Pancreas (tissue), 10 donors: ENCODE measurements at regions not wholly inside any gene's neighbourhood (a gene's known extent, or its start where the extent isn't known, plus 50 kb on each side); places are given as distances from the start of the nearest gene placed in this dataset.

Experiments used
- ATAC-seq, 4 donors: fragments of 200-7000 bp; cut with Tn5 transposase; one replicate each; pipeline versions ENCODE4 v1.8.0 to v1.9.1; 2020; ENCODE audit warnings: mild to moderate bottlenecking in 4 of 4, moderate library complexity in 4 of 4
- DNase-seq, 6 donors: peaks; one replicate each; pipeline ENCODE4 v3.0.0-alpha.2; 2020
- FAIRE-seq: peaks from 2 replicates; lab custom pipeline; 2012; peaks lifted over from hg19 to GRCh38; lab: Jason Lieb, UNC
- H3K27ac ChIP-seq, 4 donors: fragments of 200-600 bp; sonication (generic); 1 replicate in 3 of 4; 2 replicates in 1 of 4; pipeline versions ENCODE4 v1.5.0 to v1.8.0; 2020
- H3K27me3 ChIP-seq, 4 donors: fragments of 200-600 bp; one replicate each; pipeline ENCODE4 v1.8.0; 2021
- H3K36me3 ChIP-seq, 3 donors: fragments of 200-600 bp; sonication (generic) in 1 of 3; one replicate each; pipeline versions ENCODE4 v1.5.0 to v1.8.0; 2020 to 2021
- H3K4me1 ChIP-seq, 3 donors: fragments of 200-600 bp; one replicate each; pipeline ENCODE4 v1.8.0; 2021
- H3K4me3 ChIP-seq, 4 donors: fragments of 200-600 bp; sonication (generic) in 2 of 4; one replicate each; pipeline versions ENCODE4 v1.5.0 to v1.8.0; 2020 to 2021
- H3K9me3 ChIP-seq, 4 donors: fragments of 200-600 bp; one replicate each; pipeline ENCODE4 v1.8.0; 2021
- WGBS, 2 donors: extraction: QIAGEN DNeasy Blood & Tissue Kit; methylation state at CpG; one replicate each; pipeline ENCODE4 v1.1.7; 2013; 5-methylcytosine and 5-hydroxymethylcytosine counted together
- intact Hi-C, 3 donors: fragments of 100-400 bp; cut with DNase I; formaldehyde crosslinking; loops; one replicate each; pipeline versions ENCODE4 v1.11.1 to v1.14.2; 2022
- TF ChIP-seq, protein P1 (sequence below), 4 donors: fragments of 200-600 bp; sonication (generic) in 3 of 4; IDR thresholded peaks; one replicate each; pipeline versions ENCODE4 v1.5.0 to v1.8.0; 2021; ENCODE audit warnings: antibody characterized with exemption in 4 of 4
- donor health status: healthy with polysubstance abuse.
- donor health status: DM: no; HTN: no; CAD: no; lungs with moderate emphysema.
- donor health status: DM: no; HTN: no; CAD: no.
- donor health status: control.
- donor health status: control.
- donor health status: Bipolar disorder and iron deficiency.
- donor health status: DM: yes; HTN: yes; CAD: no.
- donor health status: DM: no; HTN: no; CAD: no.
- donor health status: DM: no; HTN: no; CAD: no.
- donor health status: DM: yes; HTN: yes; CAD: no.

DNA sequence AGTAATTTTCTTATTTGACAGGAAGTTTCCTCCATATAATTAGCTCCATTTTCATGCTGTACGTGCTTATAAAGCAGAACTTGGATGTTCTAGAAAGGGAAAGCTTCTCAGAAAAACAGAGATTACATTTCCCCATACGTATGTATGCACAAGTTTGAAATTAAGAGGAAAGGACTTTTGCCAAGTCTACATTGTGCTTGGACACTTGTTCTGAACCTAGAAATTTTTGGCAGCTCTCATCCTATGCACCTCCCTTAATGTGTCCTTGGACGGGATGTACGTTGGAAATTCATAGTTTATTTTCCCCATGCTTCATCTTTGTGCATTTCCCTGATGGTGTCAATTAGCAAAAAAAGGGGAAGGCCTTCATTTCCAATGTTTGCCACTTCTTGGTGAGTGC lies 322.7 kb downstream of the BLID start:
- FAIRE-seq (no peak), DNase-seq (no peak)
- intact Hi-C loops, result no loop called here

DNA sequence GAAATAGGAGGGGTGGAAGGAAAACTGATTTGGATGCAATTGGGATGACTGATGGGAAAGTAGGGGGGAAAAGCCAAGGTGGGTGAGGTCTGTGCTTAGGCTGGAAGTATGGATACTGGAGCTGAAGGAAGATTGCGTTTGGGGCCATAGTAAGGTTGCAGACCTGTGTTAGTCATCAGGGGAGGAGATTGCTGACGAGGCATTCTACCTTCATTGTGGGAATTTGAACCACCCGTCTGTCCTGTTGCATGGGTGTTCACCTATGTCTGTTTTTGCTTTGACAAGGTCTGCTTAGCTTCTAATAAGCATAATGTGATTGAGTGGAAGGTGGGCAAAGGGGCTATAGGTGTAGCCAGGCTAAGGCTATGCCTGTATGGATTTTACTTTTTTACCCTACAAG lies 323.8 kb downstream of the BLID start:
- Histone ChIP-seq H3K36me3 (no peaks in the 10 kb centered on the region), H3K27ac (no peak overlapping the region), H3K9me3 (no peaks in the 10 kb centered on the region), H3K4me1 (no peaks in the 10 kb centered on the region), H3K4me3 (no peak overlapping the region), H3K27me3 (peaks cover 0 to 3% (median 0%) of the 10 kb centered on the region in 4 donors)
- TF ChIP-seq, protein P1, sequence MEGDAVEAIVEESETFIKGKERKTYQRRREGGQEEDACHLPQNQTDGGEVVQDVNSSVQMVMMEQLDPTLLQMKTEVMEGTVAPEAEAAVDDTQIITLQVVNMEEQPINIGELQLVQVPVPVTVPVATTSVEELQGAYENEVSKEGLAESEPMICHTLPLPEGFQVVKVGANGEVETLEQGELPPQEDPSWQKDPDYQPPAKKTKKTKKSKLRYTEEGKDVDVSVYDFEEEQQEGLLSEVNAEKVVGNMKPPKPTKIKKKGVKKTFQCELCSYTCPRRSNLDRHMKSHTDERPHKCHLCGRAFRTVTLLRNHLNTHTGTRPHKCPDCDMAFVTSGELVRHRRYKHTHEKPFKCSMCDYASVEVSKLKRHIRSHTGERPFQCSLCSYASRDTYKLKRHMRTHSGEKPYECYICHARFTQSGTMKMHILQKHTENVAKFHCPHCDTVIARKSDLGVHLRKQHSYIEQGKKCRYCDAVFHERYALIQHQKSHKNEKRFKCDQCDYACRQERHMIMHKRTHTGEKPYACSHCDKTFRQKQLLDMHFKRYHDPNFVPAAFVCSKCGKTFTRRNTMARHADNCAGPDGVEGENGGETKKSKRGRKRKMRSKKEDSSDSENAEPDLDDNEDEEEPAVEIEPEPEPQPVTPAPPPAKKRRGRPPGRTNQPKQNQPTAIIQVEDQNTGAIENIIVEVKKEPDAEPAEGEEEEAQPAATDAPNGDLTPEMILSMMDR (IDR thresholded peaks at IDR 0.05), result no peak
- intact Hi-C loops, result no loop called here
- 60 to 63% methylated on average over 3 of the region's 3 CpGs for WGBS, 2 donors
- no peak for DNase-seq
- FAIRE-seq, result no peak
- no peak for ATAC-seq

More for the DNA sequence above, 322.7 kb downstream of the BLID start:
- Histone ChIP-seq H3K9me3 (no peaks in the 10 kb centered on the region), H3K4me1 (no peaks in the 10 kb centered on the region), H3K27ac (no peak overlapping the region), H3K36me3 (no peaks in the 10 kb centered on the region), H3K27me3 (peaks cover 0 to 3% (median 0%) of the 10 kb centered on the region in 4 donors), H3K4me3 (no peak overlapping the region)
- 27 to 31% methylated on average over 4 of the region's 4 CpGs for WGBS, 2 donors
- TF ChIP-seq, protein P1 (IDR thresholded peaks at IDR 0.05), result no peak
- ATAC-seq, result no peak

DNA sequence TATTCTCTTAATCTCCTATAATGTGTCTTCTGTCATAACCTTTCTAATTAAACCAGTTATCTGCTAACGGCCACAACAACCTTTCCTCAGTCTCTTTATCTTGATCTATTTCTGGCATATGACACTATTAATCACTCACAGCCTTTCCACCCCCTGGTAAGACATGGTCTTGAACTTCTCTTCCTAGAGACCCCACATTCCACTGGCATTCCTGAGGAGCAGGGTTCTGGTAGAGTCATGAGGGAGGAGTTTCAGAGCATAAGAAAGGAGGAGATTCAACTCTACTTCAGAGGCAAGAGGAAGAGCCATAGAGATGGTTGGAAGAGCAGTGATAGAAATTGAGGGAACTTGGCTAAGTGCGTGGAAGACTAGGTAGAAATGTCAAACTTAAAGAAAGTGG lies 325.6 kb downstream of the BLID start:
- DNase-seq, result no peak
- 58% methylated on average over 2 of the region's 2 CpGs for WGBS, 2 donors
- no peaks in the 10 kb centered on the region for H3K4me1 ChIP-seq
- intact Hi-C loops, result no loop called here
- H3K27ac ChIP-seq, result no peak overlapping the region
- H3K9me3 ChIP-seq, result no peaks in the 10 kb centered on the region
- TF ChIP-seq, protein P1 (IDR thresholded peaks at IDR 0.05), result no peak
- H3K27me3 ChIP-seq, result peaks cover 0 to 3% (median 0%) of the 10 kb centered on the region in 4 donors
- ATAC-seq, result no peak
- H3K36me3 ChIP-seq, result no peaks in the 10 kb centered on the region
- no peak overlapping the region for H3K4me3 ChIP-seq
- no peak for FAIRE-seq

DNA sequence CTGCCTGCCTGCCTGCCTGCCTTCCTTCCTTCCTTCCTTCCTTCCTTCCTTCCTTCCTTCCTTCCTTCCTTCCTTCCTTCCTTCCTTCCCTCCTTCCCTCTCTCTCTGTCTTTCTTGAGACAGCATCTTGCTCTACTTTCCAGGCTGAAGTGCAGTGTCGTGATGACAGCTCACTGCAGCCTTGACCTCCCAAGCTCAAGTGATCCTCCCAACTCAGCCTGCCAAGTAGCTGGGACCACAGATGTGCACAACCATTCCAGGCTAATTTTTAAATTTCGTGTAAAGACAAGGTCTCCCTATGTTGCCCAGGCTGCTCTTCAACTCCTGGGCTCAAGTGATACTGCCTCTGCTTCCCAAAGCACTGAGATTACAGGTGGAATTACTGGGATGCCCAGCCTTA lies 328.2 kb upstream of the SORL1-AS1 start:
- no peaks in the 10 kb centered on the region for H3K9me3 ChIP-seq
- TF ChIP-seq, protein P1 (IDR thresholded peaks at IDR 0.05), result no peak
- ATAC-seq, result no peak
- no peaks in the 10 kb centered on the region for H3K4me1 ChIP-seq
- no peaks in the 10 kb centered on the region for H3K27me3 ChIP-seq
- WGBS, 2 donors, result 53 to 72% methylated on average over 2 of the region's 2 CpGs
- no peak for FAIRE-seq
- intact Hi-C loops, result no loop called here
- DNase-seq, result no peak
- no peak overlapping the region for H3K4me3 ChIP-seq
- no peaks in the 10 kb centered on the region for H3K36me3 ChIP-seq
- no peak overlapping the region for H3K27ac ChIP-seq

DNA sequence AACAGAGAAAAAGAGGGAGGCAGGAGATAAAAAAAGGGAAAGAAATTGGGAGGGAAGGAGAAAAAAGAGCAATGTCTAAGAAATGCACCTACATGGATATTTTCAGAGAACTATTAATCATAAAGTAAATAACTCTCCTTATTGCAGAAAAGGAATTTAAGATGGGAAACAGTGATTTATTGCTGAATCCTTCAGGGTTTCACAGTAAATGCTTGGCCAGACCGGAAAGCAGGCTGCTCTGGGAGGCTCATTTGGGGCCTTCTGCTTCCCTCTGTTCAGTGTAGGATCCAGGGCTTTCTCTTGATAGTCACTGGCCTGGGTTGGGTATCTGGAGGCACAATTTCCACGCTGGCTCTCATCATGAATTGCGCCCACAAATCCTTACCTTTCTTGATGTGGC lies 324.3 kb upstream of the SORL1-AS1 start:
- FAIRE-seq (no peak), ATAC-seq (no peak), DNase-seq (no peak)
- intact Hi-C loops, result no loop called here
- no peaks in the 10 kb centered on the region for H3K9me3 ChIP-seq
- no peak overlapping the region for H3K27ac ChIP-seq
- H3K27me3 ChIP-seq, result no peaks in the 10 kb centered on the region
- no peaks in the 10 kb centered on the region for H3K4me1 ChIP-seq
- TF ChIP-seq, protein P1 (IDR thresholded peaks at IDR 0.05), result no peak
- H3K36me3 ChIP-seq, result no peaks in the 10 kb centered on the region
- no peak overlapping the region for H3K4me3 ChIP-seq
- 52 to 68% methylated on average over 3 of the region's 3 CpGs for WGBS, 2 donors
